ENCODE measurements at regions not wholly inside any gene's neighbourhood (a gene's known extent, or its start where the extent isn't known, plus 50 kb on each side); places are given as distances from the start of the nearest gene placed in this dataset.

- no peak for DNase-seq (ENCODE audit: low read depth)
Observed at GRCh38 chr15:95442107-95442719, 888.3 kb upstream of the NR2F2 start.

GRCh38 chr15:95444860-95445259, 885.6 kb upstream of the NR2F2 start:
- no peak for DNase-seq (ENCODE audit: low read depth)

GRCh38 chr15:95446854-95447253, 883.6 kb upstream of the NR2F2 start:
- peak; percentile 14 for DNase-seq (ENCODE audit: low read depth)

GRCh38 chr15:95447486-95447885, 883.0 kb upstream of the NR2F2 start:
- no peak for DNase-seq (ENCODE audit: low read depth)

- no peak for DNase-seq (ENCODE audit: low read depth)
Observed at GRCh38 chr15:95448531-95449229, 881.8 kb upstream of the NR2F2 start.

- no peak for DNase-seq (ENCODE audit: low read depth)
Observed at GRCh38 chr15:95449230-95449628, 881.3 kb upstream of the NR2F2 start.

- peak; percentile 15 for DNase-seq (ENCODE audit: low read depth)
Observed at GRCh38 chr15:95450413-95450812, 880.1 kb upstream of the NR2F2 start.

GRCh38 chr15:95451938-95452337, 878.6 kb upstream of the NR2F2 start:
- no peak for DNase-seq (ENCODE audit: low read depth)

- DNase-seq (ENCODE audit: low read depth) = no peak
Observed at GRCh38 chr15:95454403-95455262, 875.9 kb upstream of the NR2F2 start.

- DNase-seq (ENCODE audit: low read depth) = no peak
Observed at GRCh38 chr15:95457520-95457919, 873.0 kb upstream of the NR2F2 start.

GRCh38 chr15:95458721-95459120, 871.8 kb upstream of the NR2F2 start:
- no peak for DNase-seq (ENCODE audit: low read depth)

- peak; percentile 18 for DNase-seq (ENCODE audit: low read depth)
Observed at GRCh38 chr15:95459273-95459672, 871.2 kb upstream of the NR2F2 start.

GRCh38 chr15:95464509-95464908, 866.0 kb upstream of the NR2F2 start:
- no peak for DNase-seq (ENCODE audit: low read depth)

GRCh38 chr15:95468820-95469219, 861.7 kb upstream of the NR2F2 start:
- DNase-seq (ENCODE audit: low read depth) = no peak

- no peak for DNase-seq (ENCODE audit: low read depth)
Observed at GRCh38 chr15:95469496-95470000, 861.0 kb upstream of the NR2F2 start.

- DNase-seq (ENCODE audit: low read depth) = no peak
Observed at GRCh38 chr15:95470529-95470928, 860.0 kb upstream of the NR2F2 start.

- no peak for DNase-seq (ENCODE audit: low read depth)
Observed at GRCh38 chr15:95470997-95471689, 859.4 kb upstream of the NR2F2 start.

GRCh38 chr15:95471690-95472086, 858.8 kb upstream of the NR2F2 start:
- DNase-seq (ENCODE audit: low read depth) = no peak

- no peak for DNase-seq (ENCODE audit: low read depth)
Observed at GRCh38 chr15:95475067-95475466, 855.4 kb upstream of the NR2F2 start.

- DNase-seq (ENCODE audit: low read depth) = no peak
Observed at GRCh38 chr15:95479308-95479707, 851.2 kb upstream of the NR2F2 start.

- DNase-seq (ENCODE audit: low read depth) = peak; percentile 4
Observed at GRCh38 chr15:95485367-95485766, 845.1 kb upstream of the NR2F2 start.

- peak; percentile 28 for DNase-seq (ENCODE audit: low read depth)
Observed at GRCh38 chr15:95486224-95486623, 844.3 kb upstream of the NR2F2 start.

Measured in M059J (cell line).